ENCODE measurements at regions not wholly inside any gene's neighbourhood (a gene's known extent, or its start where the extent isn't known, plus 50 kb on each side); places are given as distances from the start of the nearest gene placed in this dataset.

DNA sequence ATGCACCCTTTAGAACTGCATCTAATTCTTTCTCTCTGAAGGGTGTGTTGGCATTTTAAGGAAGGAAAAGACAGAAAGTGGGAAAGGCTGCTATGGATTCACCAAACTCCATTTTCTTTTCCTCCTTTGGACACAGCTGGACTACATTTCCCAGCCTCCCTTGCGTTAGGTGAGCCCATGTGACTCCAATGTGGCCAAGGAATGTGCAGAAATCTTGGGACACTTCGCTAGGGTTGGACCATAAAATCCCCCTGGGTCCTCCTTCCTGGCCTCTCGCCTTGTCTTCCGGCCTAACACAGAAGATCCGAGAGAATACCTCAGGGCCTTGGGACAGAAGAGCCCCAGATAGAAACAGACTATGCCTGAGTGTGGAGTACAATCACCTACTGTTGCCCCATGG lies 56.3 kb downstream of the ABCC12 start:
- Mint-ChIP-seq H3K9me3 (no peaks in the 10 kb centered on the region), H3K27ac (no peak overlapping the region), H3K27me3 (peaks cover 3% of the 10 kb centered on the region), H3K36me3 (no peaks in the 10 kb centered on the region), H3K4me1 (ENCODE audit: unreplicated experiment) (no peaks in the 10 kb centered on the region), H3K4me3 (no peak overlapping the region)
- no peak for TF ChIP-seq CTCF (conservative IDR thresholded peaks at IDR 0.05)
- DNase-seq (ENCODE audit: extremely low spot score, unreplicated experiment) = no peak

- peaks cover 3% of the 10 kb centered on the region for H3K27me3 Mint-ChIP-seq
- no peaks in the 10 kb centered on the region for H3K9me3 Mint-ChIP-seq
- no peaks in the 10 kb centered on the region for H3K4me1 Mint-ChIP-seq (ENCODE audit: unreplicated experiment)
- H3K27ac Mint-ChIP-seq = no peak overlapping the region
- DNase-seq (ENCODE audit: extremely low spot score, unreplicated experiment) = no peak
- no peak for TF ChIP-seq CTCF (conservative IDR thresholded peaks at IDR 0.05)
- no peak overlapping the region for H3K4me3 Mint-ChIP-seq
- no peaks in the 10 kb centered on the region for H3K36me3 Mint-ChIP-seq
These were observed 57.3 kb downstream of the ABCC12 start for GRCh38 chr16:48098472-48098871.

- Mint-ChIP-seq H3K27ac (no peak overlapping the region), H3K36me3 (no peaks in the 10 kb centered on the region), H3K4me1 (ENCODE audit: unreplicated experiment) (no peaks in the 10 kb centered on the region), H3K9me3 (no peaks in the 10 kb centered on the region), H3K27me3 (peaks cover 5% of the 10 kb centered on the region), H3K4me3 (no peak overlapping the region)
- DNase-seq (ENCODE audit: extremely low spot score, unreplicated experiment) = no peak
- TF ChIP-seq CTCF (conservative IDR thresholded peaks at IDR 0.05) = no peak
These were observed 64.7 kb downstream of the ABCC12 start for GRCh38 chr16:48091117-48091516.

- no peak overlapping the region for H3K27ac Mint-ChIP-seq
- DNase-seq (ENCODE audit: extremely low spot score, unreplicated experiment) = no peak
- no peak overlapping the region for H3K4me3 Mint-ChIP-seq
- H3K36me3 Mint-ChIP-seq = no peaks in the 10 kb centered on the region
- no peaks in the 10 kb centered on the region for H3K4me1 Mint-ChIP-seq (ENCODE audit: unreplicated experiment)
- no peak for TF ChIP-seq CTCF (conservative IDR thresholded peaks at IDR 0.05)
- H3K27me3 Mint-ChIP-seq = peaks cover 10% of the 10 kb centered on the region
- no peaks in the 10 kb centered on the region for H3K9me3 Mint-ChIP-seq
These were observed 66.6 kb downstream of the ABCC12 start for GRCh38 chr16:48089053-48089792.

- H3K36me3 Mint-ChIP-seq = no peaks in the 10 kb centered on the region
- no peak for DNase-seq (ENCODE audit: extremely low spot score, unreplicated experiment)
- no peak for TF ChIP-seq CTCF (conservative IDR thresholded peaks at IDR 0.05)
- no peaks in the 10 kb centered on the region for H3K4me1 Mint-ChIP-seq (ENCODE audit: unreplicated experiment)
- H3K4me3 Mint-ChIP-seq = no peak overlapping the region
- H3K27ac Mint-ChIP-seq = no peak overlapping the region
- H3K9me3 Mint-ChIP-seq = no peaks in the 10 kb centered on the region
- H3K27me3 Mint-ChIP-seq = peaks cover 10% of the 10 kb centered on the region
These were observed 68.2 kb downstream of the ABCC12 start for GRCh38 chr16:48087639-48088038.
